OCI-LY7 (cell line): ENCODE measurements at regions not wholly inside any gene's neighbourhood (a gene's known extent, or its start where the extent isn't known, plus 50 kb on each side); places are given as distances from the start of the nearest gene placed in this dataset.

ENCODE experiments used
- EZH2phosphoT487 ChIP-seq: fragments of 200-600 bp; sonication (generic); IDR thresholded peaks from 2 replicates; pipeline ENCODE4 v1.6.1; 2018; ENCODE audit warnings: low read depth, borderline replicate concordance, mild to moderate bottlenecking, mixed run types, antibody characterized with exemption, low read length, moderate library complexity, mixed read lengths
- TF ChIP-seq, protein P1 (sequence below): fragments of 200-600 bp; sonication (generic); conservative IDR thresholded peaks from 2 replicates; pipeline ENCODE4 v1.5.1; 2014; ENCODE audit warnings: mild to moderate bottlenecking, antibody characterized with exemption, low read length, moderate library complexity, mixed read lengths

DNA sequence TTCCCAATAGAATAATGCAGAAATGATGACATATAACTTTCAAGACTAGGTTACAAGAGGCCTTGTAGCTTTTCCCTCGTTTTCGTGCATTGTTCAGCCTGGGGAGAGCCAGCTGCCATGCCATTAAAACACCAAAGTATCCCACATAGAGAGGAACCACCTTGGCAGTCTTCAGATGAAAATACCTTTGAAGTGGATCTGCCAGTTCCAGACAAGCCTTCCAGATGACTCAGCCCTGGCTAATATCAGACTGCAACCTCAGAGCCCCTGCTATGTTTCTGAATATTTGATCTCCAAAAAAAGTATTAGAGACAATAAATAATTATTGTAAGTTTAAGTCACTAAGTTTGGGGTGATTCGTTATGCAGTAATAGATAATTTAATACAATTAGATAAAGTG, 294.3 kb upstream of the GBE1 start:
- TF ChIP-seq, protein P1, sequence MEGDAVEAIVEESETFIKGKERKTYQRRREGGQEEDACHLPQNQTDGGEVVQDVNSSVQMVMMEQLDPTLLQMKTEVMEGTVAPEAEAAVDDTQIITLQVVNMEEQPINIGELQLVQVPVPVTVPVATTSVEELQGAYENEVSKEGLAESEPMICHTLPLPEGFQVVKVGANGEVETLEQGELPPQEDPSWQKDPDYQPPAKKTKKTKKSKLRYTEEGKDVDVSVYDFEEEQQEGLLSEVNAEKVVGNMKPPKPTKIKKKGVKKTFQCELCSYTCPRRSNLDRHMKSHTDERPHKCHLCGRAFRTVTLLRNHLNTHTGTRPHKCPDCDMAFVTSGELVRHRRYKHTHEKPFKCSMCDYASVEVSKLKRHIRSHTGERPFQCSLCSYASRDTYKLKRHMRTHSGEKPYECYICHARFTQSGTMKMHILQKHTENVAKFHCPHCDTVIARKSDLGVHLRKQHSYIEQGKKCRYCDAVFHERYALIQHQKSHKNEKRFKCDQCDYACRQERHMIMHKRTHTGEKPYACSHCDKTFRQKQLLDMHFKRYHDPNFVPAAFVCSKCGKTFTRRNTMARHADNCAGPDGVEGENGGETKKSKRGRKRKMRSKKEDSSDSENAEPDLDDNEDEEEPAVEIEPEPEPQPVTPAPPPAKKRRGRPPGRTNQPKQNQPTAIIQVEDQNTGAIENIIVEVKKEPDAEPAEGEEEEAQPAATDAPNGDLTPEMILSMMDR = no peak
- no peak for TF ChIP-seq EZH2phosphoT487
